Adrenal gland (tissue), 9 donors: ENCODE measurements at regions not wholly inside any gene's neighbourhood (a gene's known extent, or its start where the extent isn't known, plus 50 kb on each side); places are given as distances from the start of the nearest gene placed in this dataset.
"Not testable (repeated sequence)": the region's sequence is repeated elsewhere in the genome, so short reads cannot be mapped to it uniquely, and the experiment has no call there.

Source experiments
- DNase-seq, 7 donors: peaks; one replicate each; pipeline ENCODE4 v3.0.0-alpha.2; 2019 to 2020
- H3K27ac ChIP-seq, 5 donors: fragments of 200-600 bp; sonication (generic) in 4 of 5; 1 replicate in 3 of 5; 2 replicates in 2 of 5; pipeline versions ENCODE4 v1.5.1 to v1.8.0; 2016 to 2020; ENCODE audit warnings: mild to moderate bottlenecking in 1 of 5
- H3K27me3 ChIP-seq: fragments of 200-600 bp; 2 replicates; pipeline ENCODE4 v1.8.0; 2021
- H3K36me3 ChIP-seq, 2 donors: fragments of 200-600 bp; replicated peaks in 1 of 2; 1 replicate in 1 of 2; 2 replicates in 1 of 2; pipeline versions ENCODE4 v1.5.1 to v1.8.0; 2018 to 2022
- H3K4me1 ChIP-seq, 2 donors: fragments of 200-600 bp; replicated peaks in 1 of 2; 1 replicate in 1 of 2; 2 replicates in 1 of 2; pipeline versions ENCODE4 v1.5.1 to v1.8.0; 2018 to 2021
- H3K4me3 ChIP-seq, 4 donors: fragments of 200-600 bp; sonication (generic) in 3 of 4; one replicate each; pipeline ENCODE4 v1.5.1; 2016 to 2018
- H3K9me3 ChIP-seq, 3 donors: fragments of 200-600 bp; sonication (generic) in 1 of 3; replicated peaks in 1 of 3; 1 replicate in 2 of 3; 2 replicates in 1 of 3; pipeline versions ENCODE4 v1.5.1 to v1.8.0; 2016 to 2021
- CTCF ChIP-seq, 6 experiments: fragments of 450-650 bp in 4 of 6; fragments of 200-600 bp in 2 of 6; sonication (generic) in 1 of 6; IDR thresholded peaks; 1 replicate in 5 of 6; 2 replicates in 1 of 6; pipeline versions ENCODE4 v1.5.1 to v1.8.0; 2016 to 2021; ENCODE audit warnings: antibody characterized with exemption in 6 of 6, mild to moderate bottlenecking in 2 of 6, moderate library complexity in 1 of 6
- POLR2A ChIP-seq, 2 donors: fragments of 450-650 bp; IDR thresholded peaks; one replicate each; pipeline ENCODE4 v1.6.1; 2017; ENCODE audit warnings: antibody characterized with exemption in 2 of 2, mild to moderate bottlenecking in 2 of 2, moderate library complexity in 1 of 2
- WGBS, 4 donors: extraction: QIAGEN DNeasy Blood & Tissue Kit in 2 of 4; methylation state at CpG; one replicate each; pipeline versions ENCODE4 v1.1.5 to v1.1.7; 2013 to 2017; 5-methylcytosine and 5-hydroxymethylcytosine counted together
- intact Hi-C, 2 donors: fragments of 100-400 bp; cut with DNase I; formaldehyde crosslinking; loops; one replicate each; pipeline versions ENCODE4 v1.14.1 to v1.15.0; 2022 to 2023
- donor health status: healthy with polysubstance abuse.
- donor health status: Bipolar disorder and iron deficiency.
- donor health status: DM: yes; HTN: yes; CAD: no.
- donor health status: DM: no; HTN: no; CAD: no.
- donor health status: DM: no; HTN: no; CAD: no.

DNA sequence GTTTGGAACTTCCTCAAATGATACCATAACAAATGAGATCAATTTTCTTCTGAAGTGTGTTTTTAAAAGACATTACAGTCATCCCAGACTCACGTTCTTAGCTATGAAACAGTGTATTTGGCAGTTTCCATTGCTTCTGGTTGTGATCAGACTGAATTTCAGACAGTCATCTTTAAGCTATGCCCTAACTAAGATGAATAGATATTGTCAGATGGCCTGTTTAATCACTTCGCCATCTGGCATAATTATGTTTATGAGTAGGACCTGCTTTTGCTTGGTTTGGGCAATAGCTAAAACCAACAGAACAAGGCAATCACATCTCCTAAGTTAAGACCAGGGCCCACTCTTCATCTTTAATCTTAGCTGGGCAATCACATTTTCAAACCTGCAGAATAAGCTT lies 313.1 kb downstream of the SV2B start:
- H3K4me3 ChIP-seq: no peak overlapping the region
- no peaks in the 10 kb centered on the region for H3K36me3 ChIP-seq
- DNase-seq: no peak
- H3K4me1 ChIP-seq: peaks cover 0 to 9% of the 10 kb centered on the region in 2 donors
- no peaks in the 10 kb centered on the region for H3K9me3 ChIP-seq
- 39 to 58% (median 54%) methylated on average over 2 of the region's 2 CpGs for WGBS, 4 donors
- no peak overlapping the region for H3K27ac ChIP-seq
- intact Hi-C loops: no loop called here
- H3K27me3 ChIP-seq: no peaks in the 10 kb centered on the region
- no peak for TF ChIP-seq POLR2A (IDR thresholded peaks at IDR 0.05)
- no peak for TF ChIP-seq CTCF (IDR thresholded peaks at IDR 0.05)

GRCh38 chr15:91414124-91414523 lies 314.1 kb downstream of the SV2B start:
- TF ChIP-seq CTCF (IDR thresholded peaks at IDR 0.05): no peak
- TF ChIP-seq POLR2A (IDR thresholded peaks at IDR 0.05): no peak
- intact Hi-C loops: no loop called here
- Histone ChIP-seq H3K36me3 (no peaks in the 10 kb centered on the region), H3K27ac (no peak overlapping the region), H3K4me1 (no peaks in the 10 kb centered on the region), H3K27me3 (no peaks in the 10 kb centered on the region), H3K4me3 (no peak overlapping the region), H3K9me3 (no peaks in the 10 kb centered on the region)
- WGBS, 4 donors: 88 to 93% (median 90%) methylated on average over 2 of the region's 2 CpGs
- DNase-seq: no peak

- H3K9me3 ChIP-seq, H3K4me3 ChIP-seq, H3K36me3 ChIP-seq, H3K4me1 ChIP-seq, DNase-seq, H3K27me3 ChIP-seq, H3K27ac ChIP-seq, intact Hi-C loops: not testable (repeated sequence)
- 85 to 98% (median 94%) methylated on average over 4 of the region's 4 CpGs for WGBS, 4 donors
Observed at GRCh38 chr15:91415258-91415657, 315.2 kb downstream of the SV2B start.

GRCh38 chr15:91420689-91421088 lies 320.6 kb downstream of the SV2B start:
- Histone ChIP-seq H3K4me3 (no peak overlapping the region), H3K36me3 (no peaks in the 10 kb centered on the region), H3K4me1 (no peaks in the 10 kb centered on the region), H3K27ac (no peak overlapping the region), H3K9me3 (no peaks in the 10 kb centered on the region), H3K27me3 (no peaks in the 10 kb centered on the region)
- no peak for DNase-seq
- 79 to 85% (median 83%) methylated on average over 2 of the region's 2 CpGs for WGBS, 4 donors
- TF ChIP-seq POLR2A (IDR thresholded peaks at IDR 0.05) (no peak), CTCF (IDR thresholded peaks at IDR 0.05) (no peak)
- intact Hi-C loops: no loop called here

- H3K27me3 ChIP-seq: no peaks in the 10 kb centered on the region
- DNase-seq: no peak
- no peaks in the 10 kb centered on the region for H3K4me1 ChIP-seq
- H3K9me3 ChIP-seq: no peaks in the 10 kb centered on the region
- TF ChIP-seq POLR2A (IDR thresholded peaks at IDR 0.05) (no peak), CTCF (IDR thresholded peaks at IDR 0.05) (no peak)
- intact Hi-C loops: no loop called here
- 33 to 48% (median 46%) methylated on average over 1 of the region's 1 CpG for WGBS, 4 donors
- no peaks in the 10 kb centered on the region for H3K36me3 ChIP-seq
- H3K27ac ChIP-seq: no peak overlapping the region
- H3K4me3 ChIP-seq: no peak overlapping the region
Observed at GRCh38 chr15:91422797-91423196, 322.7 kb downstream of the SV2B start.
